Right atrium auricular region (tissue), 2 donors: ENCODE measurements at regions not wholly inside any gene's neighbourhood (a gene's known extent, or its start where the extent isn't known, plus 50 kb on each side); places are given as distances from the start of the nearest gene placed in this dataset.

ENCODE experiments used
- DNase-seq: peaks from one replicate; pipeline ENCODE4 v3.0.0-alpha.2; 2019; ENCODE audit warnings: low spot score
- H3K27ac ChIP-seq, 2 donors: fragments of 200-600 bp; sonication (generic); 1 replicate in 1 of 2; 2 replicates in 1 of 2; pipeline ENCODE4 v1.5.1; 2016 to 2019
- H3K27me3 ChIP-seq, 2 donors: fragments of 200-600 bp; sonication (generic); one replicate each; pipeline versions ENCODE4 v1.5.1 to v1.6.0; 2017 to 2019
- H3K36me3 ChIP-seq: fragments of 200-600 bp; sonication (generic); one replicate; pipeline ENCODE4 v1.5.1; 2016
- H3K4me1 ChIP-seq, 2 donors: fragments of 200-600 bp; sonication (generic); one replicate each; pipeline versions ENCODE4 v1.5.1 to v1.6.0; 2017 to 2019
- H3K4me3 ChIP-seq, 2 donors: fragments of 200-600 bp; sonication (generic); 1 replicate in 1 of 2; 2 replicates in 1 of 2; pipeline ENCODE4 v1.5.1; 2017 to 2019; ENCODE audit warnings: mild to moderate bottlenecking in 1 of 2, moderate library complexity in 1 of 2
- H3K9me3 ChIP-seq, 2 donors: fragments of 200-600 bp; sonication (generic); one replicate each; pipeline ENCODE4 v1.5.1; 2019
- CTCF ChIP-seq, 2 donors: fragments of 200-600 bp; sonication (generic); IDR thresholded peaks; one replicate each; pipeline ENCODE4 v1.5.1; 2019; ENCODE audit warnings: antibody characterized with exemption in 2 of 2

- Histone ChIP-seq H3K36me3 (no peaks in the 10 kb centered on the region), H3K27me3 (no peaks in the 10 kb centered on the region), H3K4me1 (no peaks in the 10 kb centered on the region), H3K27ac (no peak overlapping the region), H3K4me3 (no peak overlapping the region), H3K9me3 (no peaks in the 10 kb centered on the region)
- DNase-seq, result peak; percentile 65
- TF ChIP-seq CTCF (IDR thresholded peaks at IDR 0.05), result no peak
Measured at GRCh38 chr5:38645508-38645907, 89.1 kb upstream of the LIFR start.

GRCh38 chr5:38648703-38649291 is 92.4 kb upstream of the LIFR start:
- DNase-seq, result no peak
- no peaks in the 10 kb centered on the region for H3K9me3 ChIP-seq
- no peaks in the 10 kb centered on the region for H3K4me1 ChIP-seq
- no peak overlapping the region for H3K27ac ChIP-seq
- no peak for TF ChIP-seq CTCF (IDR thresholded peaks at IDR 0.05)
- no peaks in the 10 kb centered on the region for H3K36me3 ChIP-seq
- no peak overlapping the region for H3K4me3 ChIP-seq
- no peaks in the 10 kb centered on the region for H3K27me3 ChIP-seq

GRCh38 chr5:38650540-38650939 is 94.1 kb upstream of the LIFR start:
- DNase-seq, result no peak
- Histone ChIP-seq H3K27ac (no peak overlapping the region), H3K4me3 (no peak overlapping the region), H3K4me1 (no peaks in the 10 kb centered on the region), H3K36me3 (no peaks in the 10 kb centered on the region), H3K27me3 (no peaks in the 10 kb centered on the region), H3K9me3 (no peaks in the 10 kb centered on the region)
- TF ChIP-seq CTCF (IDR thresholded peaks at IDR 0.05), result no peak

GRCh38 chr5:38650946-38651345 is 94.5 kb upstream of the LIFR start:
- no peaks in the 10 kb centered on the region for H3K36me3 ChIP-seq
- TF ChIP-seq CTCF (IDR thresholded peaks at IDR 0.05), result no peak
- no peak for DNase-seq
- no peak overlapping the region for H3K27ac ChIP-seq
- no peaks in the 10 kb centered on the region for H3K27me3 ChIP-seq
- no peaks in the 10 kb centered on the region for H3K9me3 ChIP-seq
- H3K4me3 ChIP-seq, result no peak overlapping the region
- no peaks in the 10 kb centered on the region for H3K4me1 ChIP-seq

- Histone ChIP-seq H3K4me1 (no peaks in the 10 kb centered on the region), H3K4me3 (no peak overlapping the region), H3K27ac (no peak overlapping the region), H3K27me3 (no peaks in the 10 kb centered on the region), H3K36me3 (no peaks in the 10 kb centered on the region), H3K9me3 (no peaks in the 10 kb centered on the region)
- no peak for DNase-seq
- no peak for TF ChIP-seq CTCF (IDR thresholded peaks at IDR 0.05)
Measured at GRCh38 chr5:38651806-38652205, 95.4 kb upstream of the LIFR start.

GRCh38 chr5:38653389-38653788 is 96.9 kb upstream of the LIFR start:
- Histone ChIP-seq H3K27ac (no peak overlapping the region), H3K36me3 (no peaks in the 10 kb centered on the region), H3K27me3 (no peaks in the 10 kb centered on the region), H3K9me3 (no peaks in the 10 kb centered on the region), H3K4me3 (no peak overlapping the region), H3K4me1 (no peaks in the 10 kb centered on the region)
- DNase-seq, result no peak
- TF ChIP-seq CTCF (IDR thresholded peaks at IDR 0.05), result no peak
